ENCODE measurements at regions not wholly inside any gene's neighbourhood (a gene's known extent, or its start where the extent isn't known, plus 50 kb on each side); places are given as distances from the start of the nearest gene placed in this dataset.

GRCh38 chr15:47095833-47096232, 621.5 kb upstream of the SEMA6D start:
- TF ChIP-seq, protein P1, sequence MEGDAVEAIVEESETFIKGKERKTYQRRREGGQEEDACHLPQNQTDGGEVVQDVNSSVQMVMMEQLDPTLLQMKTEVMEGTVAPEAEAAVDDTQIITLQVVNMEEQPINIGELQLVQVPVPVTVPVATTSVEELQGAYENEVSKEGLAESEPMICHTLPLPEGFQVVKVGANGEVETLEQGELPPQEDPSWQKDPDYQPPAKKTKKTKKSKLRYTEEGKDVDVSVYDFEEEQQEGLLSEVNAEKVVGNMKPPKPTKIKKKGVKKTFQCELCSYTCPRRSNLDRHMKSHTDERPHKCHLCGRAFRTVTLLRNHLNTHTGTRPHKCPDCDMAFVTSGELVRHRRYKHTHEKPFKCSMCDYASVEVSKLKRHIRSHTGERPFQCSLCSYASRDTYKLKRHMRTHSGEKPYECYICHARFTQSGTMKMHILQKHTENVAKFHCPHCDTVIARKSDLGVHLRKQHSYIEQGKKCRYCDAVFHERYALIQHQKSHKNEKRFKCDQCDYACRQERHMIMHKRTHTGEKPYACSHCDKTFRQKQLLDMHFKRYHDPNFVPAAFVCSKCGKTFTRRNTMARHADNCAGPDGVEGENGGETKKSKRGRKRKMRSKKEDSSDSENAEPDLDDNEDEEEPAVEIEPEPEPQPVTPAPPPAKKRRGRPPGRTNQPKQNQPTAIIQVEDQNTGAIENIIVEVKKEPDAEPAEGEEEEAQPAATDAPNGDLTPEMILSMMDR (IDR thresholded peaks at IDR 0.05; ENCODE audit: low read depth, low read length), result no peak
- TF ChIP-seq POLR2A (IDR thresholded peaks at IDR 0.05; ENCODE audit: extremely low read depth, insufficient read length), result no peak
